SIG-M5 treated with dmso at 0.1 percent for 504 hours (cell line): ENCODE measurements at regions not wholly inside any gene's neighbourhood (a gene's known extent, or its start where the extent isn't known, plus 50 kb on each side); places are given as distances from the start of the nearest gene placed in this dataset.

ENCODE experiments used
- DNase-seq: peaks from one replicate; lab custom pipeline; 2025; ENCODE audit not compliant: unreplicated experiment; lab: John Stamatoyannopoulos, UW

DNA sequence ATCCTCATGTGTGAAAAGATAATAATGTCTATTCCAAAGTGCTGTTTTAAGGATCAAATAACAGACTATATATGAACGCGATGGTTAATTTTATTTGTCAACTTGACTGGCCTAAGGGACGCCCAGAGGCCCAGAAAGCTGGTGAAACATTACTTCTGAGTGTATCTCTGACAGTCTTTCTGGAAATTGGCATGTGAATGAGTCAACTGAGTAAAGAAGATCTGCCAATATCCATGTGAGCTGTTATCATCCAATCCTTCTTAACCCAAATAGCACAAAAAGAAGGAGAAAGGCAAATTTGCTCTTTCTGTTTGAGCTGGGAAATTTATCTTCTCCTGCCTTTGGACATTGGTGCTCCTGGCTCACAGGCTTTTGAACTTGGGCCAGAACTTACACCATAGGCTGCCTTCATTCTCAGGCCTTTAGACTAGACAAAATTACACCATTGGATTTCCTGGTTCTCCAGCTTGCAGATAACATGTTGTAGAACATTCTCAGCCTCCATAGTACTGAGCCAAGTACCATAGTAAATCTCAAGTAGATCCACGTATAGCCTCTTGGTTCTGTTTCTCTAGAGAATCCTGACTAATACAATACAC is 114.7 kb upstream of the DOCK10 start:
- no peak for DNase-seq

GRCh38 chr2:225140723-225141122 is 98.5 kb upstream of the DOCK10 start:
- DNase-seq: no peak

- no peak for DNase-seq
Observed at GRCh38 chr2:225137971-225138370, 95.7 kb upstream of the DOCK10 start.

DNA sequence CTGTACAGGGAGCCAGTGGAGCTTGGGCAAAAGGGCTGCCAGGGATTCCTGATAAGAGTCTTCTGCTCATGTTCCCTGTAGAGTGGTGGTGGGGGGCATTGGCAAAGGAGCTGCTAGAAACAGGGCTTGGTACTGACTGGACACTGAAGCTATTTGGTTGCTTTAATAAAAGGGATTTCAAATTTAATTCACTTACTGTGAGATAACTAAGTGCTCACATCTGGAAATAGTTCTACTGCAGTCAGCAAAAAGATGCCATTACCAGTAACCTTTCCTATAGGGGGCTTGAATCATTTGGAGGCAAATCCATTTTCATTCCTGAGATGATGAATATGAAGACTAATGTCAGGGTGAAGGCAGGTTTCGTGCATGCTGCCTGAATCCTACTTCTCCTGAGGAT is 94.3 kb upstream of the DOCK10 start:
- DNase-seq: no peak

DNA sequence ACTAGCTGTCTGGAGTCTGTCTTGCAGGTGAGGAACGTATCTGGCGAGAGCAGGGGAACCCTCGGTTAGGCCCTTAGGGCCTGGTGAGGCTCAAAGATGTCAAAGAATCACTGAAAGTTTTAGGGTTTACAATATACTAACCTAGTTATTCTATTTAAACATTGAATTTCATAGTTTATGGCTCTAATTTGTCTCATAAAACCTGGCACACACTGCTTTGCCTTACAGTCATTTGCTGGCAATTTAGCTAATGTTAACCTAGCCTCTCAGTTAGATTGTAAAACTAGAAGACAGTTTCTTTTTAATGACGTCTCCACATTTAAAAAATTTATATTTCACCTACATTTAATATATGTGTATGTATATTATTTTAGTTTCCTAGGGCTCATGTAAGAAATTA is 89.6 kb upstream of the DOCK10 start:
- no peak for DNase-seq

DNA sequence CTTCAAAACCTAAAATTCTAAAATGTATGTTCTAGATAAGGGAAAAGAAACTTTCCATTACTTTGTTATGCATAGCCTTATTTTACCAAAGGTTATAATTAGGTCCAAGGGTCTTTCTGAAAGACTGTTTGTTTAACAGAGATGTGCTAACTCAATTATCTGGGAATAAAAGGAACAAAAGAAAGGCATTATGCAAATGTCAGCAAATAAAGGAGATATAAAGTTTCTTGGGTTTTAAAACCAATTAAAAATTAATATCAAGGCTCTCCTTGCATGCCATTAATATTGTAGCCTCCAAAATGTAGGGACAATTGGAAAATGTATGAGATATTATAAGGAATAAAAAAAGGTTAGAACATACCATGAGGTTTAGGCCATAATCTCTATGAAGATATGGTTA is 87.8 kb upstream of the DOCK10 start:
- DNase-seq: no peak

- no peak for DNase-seq
Observed at GRCh38 chr2:225124311-225125017, 82.2 kb upstream of the DOCK10 start.

GRCh38 chr2:225122583-225123486 is 80.6 kb upstream of the DOCK10 start:
- peak; percentile 18 for DNase-seq

DNA sequence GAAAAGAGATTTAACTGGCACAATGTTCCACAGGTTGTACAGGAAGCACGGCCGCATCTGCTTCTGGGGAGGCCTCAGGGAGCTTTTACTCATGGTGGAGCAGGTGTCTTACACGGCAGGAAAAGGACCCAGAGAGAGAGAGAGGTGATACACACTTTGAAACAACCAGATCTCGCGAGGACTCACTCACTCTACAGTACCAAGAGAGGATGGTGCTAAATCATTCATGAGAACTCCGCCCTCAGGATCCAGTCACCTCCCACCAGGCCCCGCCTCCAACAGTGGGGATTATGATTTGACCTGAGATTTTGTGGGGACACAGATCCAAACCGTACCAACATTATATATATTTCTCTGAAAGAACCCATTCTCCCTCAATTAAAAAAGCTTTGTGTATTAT is 79.7 kb upstream of the DOCK10 start:
- DNase-seq: no peak

DNA sequence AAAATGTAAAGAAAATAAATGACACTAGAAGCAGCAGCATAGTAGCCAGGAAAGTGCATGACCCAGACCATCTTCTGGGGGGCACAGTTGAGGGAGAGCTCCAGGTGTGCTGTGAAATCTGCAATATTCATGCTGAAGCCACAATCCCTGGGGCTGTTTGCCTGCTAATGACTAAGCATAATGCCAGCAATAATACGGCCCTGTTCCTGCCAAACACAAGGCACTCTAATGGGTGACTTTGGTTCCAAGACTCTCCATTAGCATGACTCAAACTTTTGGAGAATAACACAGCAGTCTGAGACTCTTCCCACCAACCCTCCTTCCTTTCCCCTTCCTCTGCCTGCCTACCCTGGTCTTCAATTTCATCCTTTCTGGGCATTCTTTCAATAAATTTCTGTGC is 77.9 kb upstream of the DOCK10 start:
- DNase-seq: no peak

GRCh38 chr2:225117051-225117716 is 74.9 kb upstream of the DOCK10 start:
- peak; percentile 3 for DNase-seq

DNA sequence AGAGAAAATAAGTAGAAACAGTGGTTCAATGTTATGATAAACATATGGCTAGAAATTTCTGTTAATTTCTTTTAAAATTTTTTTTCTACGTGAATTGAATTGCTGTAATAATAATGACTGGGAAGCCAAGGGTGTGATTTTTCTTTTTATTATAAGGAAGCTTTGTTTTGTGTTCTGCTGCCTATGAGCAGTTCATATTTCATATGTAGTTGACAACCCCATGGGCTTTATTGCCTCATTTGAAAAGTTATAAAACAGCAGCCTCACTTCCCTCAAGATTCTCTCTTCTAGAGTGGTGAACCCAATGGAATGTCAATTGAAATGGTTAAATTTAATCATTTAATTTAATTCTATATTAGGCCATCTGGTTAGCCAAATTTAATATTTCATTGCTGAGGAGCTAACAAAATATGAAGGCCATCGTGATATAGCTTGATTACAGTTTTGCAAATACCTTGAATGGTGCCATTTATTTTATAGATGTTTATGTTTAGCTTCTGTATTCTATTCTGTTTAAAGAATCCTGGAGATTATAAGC is 72.6 kb upstream of the DOCK10 start:
- no peak for DNase-seq

- no peak for DNase-seq
Observed at GRCh38 chr2:225113371-225114015, 71.2 kb upstream of the DOCK10 start.

GRCh38 chr2:225112362-225113126 is 70.3 kb upstream of the DOCK10 start:
- peak; percentile 86 for DNase-seq

- no peak for DNase-seq
Observed at GRCh38 chr2:225108805-225109204, 66.5 kb upstream of the DOCK10 start.

DNA sequence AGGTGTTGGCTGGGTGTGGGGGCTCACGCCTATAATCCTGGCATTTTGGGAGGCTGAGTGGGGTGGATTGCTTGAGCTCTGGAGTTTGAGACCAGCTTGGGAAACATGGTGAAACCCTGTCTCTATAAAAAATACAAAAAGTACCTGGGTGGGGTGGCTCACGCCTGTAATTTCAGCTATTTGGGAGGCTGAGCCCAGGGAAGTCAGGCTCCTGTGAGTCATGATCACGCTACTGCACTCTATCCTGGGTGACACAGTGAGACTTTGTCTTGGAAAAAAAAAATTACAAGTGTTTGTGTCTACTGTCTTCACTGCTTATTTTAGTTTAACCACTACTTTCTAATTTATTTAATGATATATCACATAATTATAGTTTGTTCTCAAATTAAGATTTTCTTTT is 62.7 kb upstream of the DOCK10 start:
- DNase-seq: no peak

DNA sequence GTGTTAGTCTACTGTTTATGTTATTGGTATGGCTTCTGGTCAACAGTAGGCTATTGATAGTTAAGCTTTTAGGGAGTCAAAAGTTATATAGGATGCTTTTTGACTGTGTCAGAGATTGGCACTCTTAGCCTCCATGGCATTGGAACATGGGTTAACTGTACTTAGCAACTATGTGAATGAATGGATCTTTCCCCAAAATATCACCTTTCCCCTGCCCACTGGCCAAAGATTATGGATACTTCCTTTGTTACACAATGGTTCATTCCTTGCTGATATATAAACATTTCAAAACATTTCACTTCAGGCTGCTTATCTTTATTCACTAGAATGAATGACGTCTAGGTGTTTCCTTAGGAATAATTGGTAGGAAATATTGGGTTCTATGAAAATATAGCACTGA is 62.1 kb upstream of the DOCK10 start:
- no peak for DNase-seq

GRCh38 chr2:225103737-225104141 is 61.5 kb upstream of the DOCK10 start:
- DNase-seq: no peak

DNA sequence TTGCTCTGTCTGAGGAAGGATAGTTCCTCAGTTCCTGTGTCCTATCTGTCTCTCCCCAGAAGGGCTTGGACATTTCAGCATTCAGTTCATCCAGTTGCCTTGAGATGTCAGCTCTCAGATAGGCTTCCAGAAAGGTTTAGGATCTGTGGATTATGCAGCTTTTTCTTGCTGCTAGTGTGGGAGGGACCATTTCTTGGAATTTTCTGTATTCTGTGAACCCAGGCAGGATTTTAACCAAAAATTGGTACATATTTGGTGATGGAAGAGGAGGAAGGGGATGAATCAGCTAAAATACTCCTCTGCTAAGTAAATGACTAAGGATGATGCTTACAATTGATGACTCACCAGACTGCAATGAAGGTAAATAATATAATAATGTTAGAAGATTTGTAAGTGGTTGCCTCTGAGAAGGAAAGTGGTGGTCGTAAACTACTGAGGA is 58.6 kb upstream of the DOCK10 start:
- DNase-seq: no peak

DNA sequence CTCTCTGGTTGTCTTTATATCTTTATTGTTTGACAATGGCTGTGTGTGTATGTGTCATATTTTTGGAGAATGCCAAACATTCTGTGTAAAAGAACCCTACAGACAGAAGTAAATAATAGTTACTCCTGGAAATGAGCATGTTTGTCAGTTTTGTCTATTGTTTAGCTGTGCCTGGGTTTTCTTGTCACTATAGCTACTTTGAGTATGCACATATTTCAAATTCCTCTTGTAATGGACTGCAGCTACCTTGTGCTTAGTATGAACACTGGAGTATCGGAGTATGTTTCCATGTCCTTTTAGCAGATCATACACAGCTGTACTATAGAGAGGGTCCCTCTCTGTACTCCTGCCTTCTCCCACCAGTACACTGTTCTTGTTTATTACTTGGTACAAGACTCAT is 58.0 kb upstream of the DOCK10 start:
- no peak for DNase-seq
